HepG2 (cell line): ENCODE measurements at regions not wholly inside any gene's neighbourhood (a gene's known extent, or its start where the extent isn't known, plus 50 kb on each side); places are given as distances from the start of the nearest gene placed in this dataset.

Experiments
- ATAC-seq: fragments of 200-7000 bp; cut with Tn5 transposase; 3 replicates; pipeline ENCODE4 v1.9.1; 2020; ENCODE audit warnings: mild to moderate bottlenecking, moderate library complexity
- BruUV-seq: library from RNA; stranded (reverse); fragments of 400-500 nt; replicated peaks from 2 replicates; lab custom pipeline; 2021; lab: Mats Ljungman, UMichigan
- CTCF ChIA-PET: fragments of 300-600 bp; formaldehyde crosslinking; extraction: SDS; loops from one replicate; lab custom pipeline; 2021; ENCODE audit warnings: low total read pairs, inconsistent platforms, low intra/inter-chr PET ratio; lab: Yijun Ruan, JAX
- POLR2A ChIA-PET: fragments of 350-600 bp; sonication (Branson Sonifier 250); formaldehyde crosslinking; loops from one replicate; lab custom pipeline; 2020; ENCODE audit warnings: antibody characterized with exemption, inconsistent platforms; lab: Yijun Ruan, JAX
- DNase-seq: peaks from one replicate; pipeline ENCODE4 v3.0.0-alpha.2; 2015; ENCODE audit warnings: low spot score
- FAIRE-seq: peaks from 3 replicates; lab custom pipeline; 2011; peaks lifted over from hg19 to GRCh38; lab: Jason Lieb, UNC
- H2AFZ ChIP-seq: one replicate; pipeline ENCODE4 v1.6.1; 2011; ENCODE audit warnings: low read length, inconsistent platforms
- H3K27ac ChIP-seq: fragments of 300-600 bp; 3 replicates; pipeline ENCODE4 v1.8.0; 2011; ENCODE audit warnings: mixed run types, mild to moderate bottlenecking, mixed read lengths, low read length, inconsistent platforms; ENCODE audit not compliant: insufficient read depth; ENCODE audit errors: extremely low read length
- H3K27me3 ChIP-seq, 2 experiments: fragments of 200-600 bp in 1 of 2; 2 replicates in 1 of 2; 3 replicates in 1 of 2; pipeline versions ENCODE4 v1.6.0 to v1.8.0; 2011; ENCODE audit warnings: low read length in 2 of 2, mild to moderate bottlenecking in 2 of 2, moderate library complexity in 2 of 2, inconsistent platforms in 1 of 2; ENCODE audit not compliant: insufficient read depth in 2 of 2, control insufficient read depth in 1 of 2
- H3K36me3 ChIP-seq, 2 experiments: fragments of 200-600 bp in 1 of 2; replicated peaks in 1 of 2; 2 replicates in 1 of 2; 3 replicates in 1 of 2; pipeline versions ENCODE4 v1.5.1 to v1.8.0; 2011; ENCODE audit warnings: low read length in 2 of 2, inconsistent platforms in 1 of 2; ENCODE audit not compliant: insufficient read depth in 2 of 2, control insufficient read depth in 1 of 2
- H3K4me1 ChIP-seq: 2 replicates; pipeline ENCODE4 v1.5.1; 2012; ENCODE audit warnings: low read length, inconsistent platforms; ENCODE audit not compliant: insufficient read depth
- H3K4me2 ChIP-seq: 2 replicates; pipeline ENCODE4 v1.6.0; 2011; ENCODE audit warnings: low read depth, low read length, inconsistent platforms
- H3K4me3 ChIP-seq, 3 experiments: fragments of 200-600 bp in 1 of 3; sonication (generic), shearing (Covaris generic) in 1 of 3; replicated peaks in 1 of 3; 2 replicates each; pipeline ENCODE4 v1.5.1; 2011 to 2016; ENCODE audit warnings: low read length in 3 of 3, inconsistent platforms in 2 of 3, low read depth in 2 of 3, mild to moderate bottlenecking in 2 of 3, control low read depth in 1 of 3, mixed read lengths in 1 of 3; ENCODE audit not compliant: insufficient read depth in 1 of 3
- H3K79me2 ChIP-seq: one replicate; pipeline ENCODE4 v1.6.1; 2011; ENCODE audit warnings: low read length, inconsistent platforms; ENCODE audit not compliant: insufficient read depth
- H3K9ac ChIP-seq: 2 replicates; pipeline ENCODE4 v1.6.0; 2011; ENCODE audit warnings: mild to moderate bottlenecking, low read depth, low read length, inconsistent platforms; ENCODE audit not compliant: insufficient read depth
- H3K9me3 ChIP-seq: 2 replicates; pipeline ENCODE4 v1.5.1; 2012; ENCODE audit warnings: mild to moderate bottlenecking, low read length
- H4K20me1 ChIP-seq: 2 replicates; pipeline ENCODE4 v1.6.0; 2011; ENCODE audit warnings: inconsistent platforms, mild to moderate bottlenecking, low read length, moderate library complexity; ENCODE audit not compliant: insufficient read depth
- ASH2L ChIP-seq: fragments of 300-600, 200-600 bp; sonication (generic); IDR thresholded peaks from 2 replicates; pipeline ENCODE4 v1.7.0; 2017; ENCODE audit warnings: low read depth, mild to moderate bottlenecking, moderate library complexity, mixed read lengths, low read length; ENCODE audit not compliant: insufficient read length
- ATF7 ChIP-seq, 2 experiments: fragments of 450-650 bp in 1 of 2; sonication (generic) in 1 of 2; formaldehyde crosslinking in 1 of 2; IDR thresholded peaks; 2 replicates each; pipeline versions ENCODE4 v1.4.0 to v1.6.1; 2016 to 2020; ENCODE audit warnings: antibody characterized with exemption in 1 of 2, mild to moderate bottlenecking in 1 of 2, missing genetic modification reagents in 1 of 2
- BCL6 ChIP-seq: IDR thresholded peaks from 2 replicates; pipeline ENCODE4 v1.6.1; 2016; ENCODE audit warnings: missing genetic modification reagents, missing compliant biosample characterization
- FIP1L1 ChIP-seq: fragments of 200-400 bp; formaldehyde crosslinking; IDR thresholded peaks from 2 replicates; pipeline ENCODE4 v1.6.1; 2018; ENCODE audit warnings: low read depth, mild to moderate bottlenecking, low read length, moderate library complexity, borderline replicate concordance; ENCODE audit not compliant: insufficient read depth
- KAT2B ChIP-seq: fragments of 150-350 bp; IDR thresholded peaks from 2 replicates; pipeline ENCODE4 v1.6.1; 2014; ENCODE audit warnings: low read depth, low read length, borderline replicate concordance
- KDM4B ChIP-seq: sonication (generic); formaldehyde crosslinking; IDR thresholded peaks from 2 replicates; pipeline ENCODE4 v1.4.0; 2020; ENCODE audit warnings: missing genetic modification reagents
- KLF12 ChIP-seq: sonication (generic); formaldehyde crosslinking; IDR thresholded peaks from 2 replicates; pipeline ENCODE4 v1.4.0; 2020; ENCODE audit warnings: missing genetic modification reagents, borderline replicate concordance
- MLLT10 ChIP-seq: sonication (generic); formaldehyde crosslinking; IDR thresholded peaks from 2 replicates; pipeline ENCODE4 v1.4.0; 2020; ENCODE audit warnings: missing genetic modification reagents
- PTBP1 ChIP-seq: fragments of 200-400 bp; formaldehyde crosslinking; IDR thresholded peaks from 2 replicates; pipeline ENCODE4 v1.6.1; 2018; ENCODE audit warnings: low read length, low read depth; ENCODE audit not compliant: poor library complexity, severe bottlenecking
- ZFP36L1 ChIP-seq: sonication (generic); formaldehyde crosslinking; IDR thresholded peaks from 2 replicates; pipeline ENCODE4 v1.8.0; 2022; ENCODE audit warnings: mild to moderate bottlenecking, missing genetic modification reagents, moderate library complexity
- ZNF326 ChIP-seq: sonication (generic); formaldehyde crosslinking; IDR thresholded peaks from 2 replicates; pipeline ENCODE4 v1.4.0; 2020; ENCODE audit warnings: missing genetic modification reagents, borderline replicate concordance
- ZNF75D ChIP-seq: sonication (generic); formaldehyde crosslinking; IDR thresholded peaks from 2 replicates; pipeline ENCODE4 v1.8.1; 2023; ENCODE audit warnings: missing genetic modification reagents, mild to moderate bottlenecking, borderline replicate concordance
- ZNF775 ChIP-seq: sonication (generic); formaldehyde crosslinking; IDR thresholded peaks from 2 replicates; pipeline ENCODE4 v1.4.0; 2020; ENCODE audit warnings: missing genetic modification reagents, mild to moderate bottlenecking, moderate library complexity, borderline replicate concordance
- WGBS: methylation state at CpG from one replicate; pipeline ENCODE4 v1.1.6; 2017; ENCODE audit warnings: low lambda C conversion rate; 5-methylcytosine and 5-hydroxymethylcytosine counted together
- in situ Hi-C: cut with HindIII; loops from 2 replicates; pipeline ENCODE4 v1.10.0; 2017; ENCODE audit warnings: low pct_unique_long_range_greater_than_20kb; ENCODE audit not compliant: extremely low pct_ligation_motif_present
- intact Hi-C: fragments of 100-400 bp; cut with micrococcal nuclease; formaldehyde crosslinking; loops from one replicate; pipeline ENCODE4 v1.10.0; 2022; ENCODE audit not compliant: unreplicated experiment
- TF ChIP-seq, protein P1 (sequence below): sonication (generic); formaldehyde crosslinking; IDR thresholded peaks from 2 replicates; pipeline ENCODE4 v1.5.0; 2020; ENCODE audit warnings: mild to moderate bottlenecking, missing genetic modification reagents
- TF ChIP-seq, protein P2 (sequence below): IDR thresholded peaks from 2 replicates; pipeline ENCODE4 v1.6.1; 2016; ENCODE audit warnings: missing compliant biosample characterization, missing genetic modification reagents, borderline replicate concordance
- TF ChIP-seq, protein P3 (sequence below): sonication (generic); formaldehyde crosslinking; IDR thresholded peaks from 2 replicates; pipeline ENCODE4 v1.4.0; 2020; ENCODE audit warnings: missing genetic modification reagents, borderline replicate concordance

DNA sequence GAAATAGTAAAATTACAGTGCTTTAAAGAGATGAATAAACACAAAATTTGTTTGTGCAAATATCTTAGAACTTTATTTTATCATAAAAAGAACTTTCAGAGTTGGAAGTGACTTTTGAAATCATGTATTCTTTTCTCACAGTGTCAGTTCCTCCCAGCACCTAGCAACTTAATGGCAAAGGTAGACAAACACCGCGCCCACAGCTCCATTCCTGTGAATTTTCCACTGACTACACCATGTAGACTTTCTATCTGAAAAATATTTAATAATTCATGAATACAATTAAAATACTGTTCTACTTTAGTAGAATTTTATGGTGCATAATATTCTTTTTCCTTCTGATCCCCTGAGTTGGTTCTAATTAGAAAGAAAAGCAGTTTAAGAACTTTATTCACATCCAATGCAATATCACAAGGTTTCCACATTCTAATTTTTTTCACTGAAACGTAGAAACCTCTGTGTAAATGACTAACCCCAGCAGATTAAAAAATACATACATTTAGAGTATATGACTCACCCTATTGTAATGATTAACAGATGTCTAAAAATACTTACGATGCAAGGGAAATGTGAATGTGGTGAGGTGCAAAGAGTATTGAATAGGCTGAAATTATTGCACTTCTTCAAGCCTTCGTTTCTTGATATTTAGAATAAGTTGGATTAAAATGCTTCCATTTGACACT lies 218.2 kb upstream of the CCDC179 start:
- Histone ChIP-seq H4K20me1 (no peaks in the 10 kb centered on the region), H2AFZ (no peak overlapping the region), H3K4me1 (no peaks in the 10 kb centered on the region), H3K9me3 (no peaks in the 10 kb centered on the region), H3K79me2 (no peaks in the 10 kb centered on the region), H3K27ac (no peak overlapping the region), H3K36me3 (no peaks in the 10 kb centered on the region), H3K4me3 (no peak overlapping the region), H3K9ac (no peak overlapping the region), H3K4me2 (no peak overlapping the region), H3K27me3 (no peaks in the 10 kb centered on the region)
- intact Hi-C loops (no loop called here), in situ Hi-C loops (no loop called here)
- WGBS, result 20% methylated on average over 5 of the region's 5 CpGs
- CTCF ChIA-PET, result no interaction called here
- BruUV-seq, result no TSS peak
- no peak for FAIRE-seq
- DNase-seq, result no peak
- POLR2A ChIA-PET, result no interaction called here
- no peak for ATAC-seq
- no peak for TF ChIP-seq FIP1L1
- TF ChIP-seq ZNF75D (CRISPR knock-in tag), result no peak
- no peak for TF ChIP-seq ZNF775 (CRISPR knock-in tag)
- TF ChIP-seq BCL6 (CRISPR knock-in tag), result no peak
- no peak for TF ChIP-seq ZNF326 (CRISPR knock-in tag)
- no peak for TF ChIP-seq ATF7 (IDR thresholded peaks at IDR 0.05)
- no peak for TF ChIP-seq ATF7 (CRISPR knock-in tag; IDR thresholded peaks at IDR 0.05)
- TF ChIP-seq ZFP36L1 (CRISPR knock-in tag), result no peak
- TF ChIP-seq, protein P1, sequence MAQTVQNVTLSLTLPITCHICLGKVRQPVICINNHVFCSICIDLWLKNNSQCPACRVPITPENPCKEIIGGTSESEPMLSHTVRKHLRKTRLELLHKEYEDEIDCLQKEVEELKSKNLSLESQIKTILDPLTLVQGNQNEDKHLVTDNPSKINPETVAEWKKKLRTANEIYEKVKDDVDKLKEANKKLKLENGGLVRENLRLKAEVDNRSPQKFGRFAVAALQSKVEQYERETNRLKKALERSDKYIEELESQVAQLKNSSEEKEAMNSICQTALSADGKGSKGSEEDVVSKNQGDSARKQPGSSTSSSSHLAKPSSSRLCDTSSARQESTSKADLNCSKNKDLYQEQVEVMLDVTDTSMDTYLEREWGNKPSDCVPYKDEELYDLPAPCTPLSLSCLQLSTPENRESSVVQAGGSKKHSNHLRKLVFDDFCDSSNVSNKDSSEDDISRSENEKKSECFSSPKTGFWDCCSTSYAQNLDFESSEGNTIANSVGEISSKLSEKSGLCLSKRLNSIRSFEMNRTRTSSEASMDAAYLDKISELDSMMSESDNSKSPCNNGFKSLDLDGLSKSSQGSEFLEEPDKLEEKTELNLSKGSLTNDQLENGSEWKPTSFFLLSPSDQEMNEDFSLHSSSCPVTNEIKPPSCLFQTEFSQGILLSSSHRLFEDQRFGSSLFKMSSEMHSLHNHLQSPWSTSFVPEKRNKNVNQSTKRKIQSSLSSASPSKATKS, result no peak
- TF ChIP-seq, protein P2, sequence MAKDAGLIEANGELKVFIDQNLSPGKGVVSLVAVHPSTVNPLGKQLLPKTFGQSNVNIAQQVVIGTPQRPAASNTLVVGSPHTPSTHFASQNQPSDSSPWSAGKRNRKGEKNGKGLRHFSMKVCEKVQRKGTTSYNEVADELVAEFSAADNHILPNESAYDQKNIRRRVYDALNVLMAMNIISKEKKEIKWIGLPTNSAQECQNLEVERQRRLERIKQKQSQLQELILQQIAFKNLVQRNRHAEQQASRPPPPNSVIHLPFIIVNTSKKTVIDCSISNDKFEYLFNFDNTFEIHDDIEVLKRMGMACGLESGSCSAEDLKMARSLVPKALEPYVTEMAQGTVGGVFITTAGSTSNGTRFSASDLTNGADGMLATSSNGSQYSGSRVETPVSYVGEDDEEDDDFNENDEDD (CRISPR knock-in tag), result no peak
- no peak for TF ChIP-seq KDM4B (CRISPR knock-in tag)
- TF ChIP-seq PTBP1, result no peak
- TF ChIP-seq MLLT10 (CRISPR knock-in tag), result no peak
- TF ChIP-seq ASH2L, result no peak
- TF ChIP-seq KLF12 (CRISPR knock-in tag), result no peak
- TF ChIP-seq, protein P3, sequence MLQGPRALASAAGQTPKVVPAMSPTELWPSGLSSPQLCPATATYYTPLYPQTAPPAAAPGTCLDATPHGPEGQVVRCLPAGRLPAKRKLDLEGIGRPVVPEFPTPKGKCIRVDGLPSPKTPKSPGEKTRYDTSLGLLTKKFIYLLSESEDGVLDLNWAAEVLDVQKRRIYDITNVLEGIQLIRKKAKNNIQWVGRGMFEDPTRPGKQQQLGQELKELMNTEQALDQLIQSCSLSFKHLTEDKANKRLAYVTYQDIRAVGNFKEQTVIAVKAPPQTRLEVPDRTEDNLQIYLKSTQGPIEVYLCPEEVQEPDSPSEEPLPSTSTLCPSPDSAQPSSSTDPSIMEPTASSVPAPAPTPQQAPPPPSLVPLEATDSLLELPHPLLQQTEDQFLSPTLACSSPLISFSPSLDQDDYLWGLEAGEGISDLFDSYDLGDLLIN (CRISPR knock-in tag), result no peak
- no peak for TF ChIP-seq KAT2B
